ENCODE measurements at regions not wholly inside any gene's neighbourhood (a gene's known extent, or its start where the extent isn't known, plus 50 kb on each side); places are given as distances from the start of the nearest gene placed in this dataset.

- no peak for TF ChIP-seq TAF1 (IDR thresholded peaks at IDR 0.05; ENCODE audit: borderline replicate concordance, insufficient read depth, low read length)
- TF ChIP-seq REST (IDR thresholded peaks at IDR 0.05; ENCODE audit: insufficient read depth in 1 of 2, low read depth in 2 of 2, low read length in 2 of 2) = no peak
- no peak for TF ChIP-seq SIN3A (IDR thresholded peaks at IDR 0.05; ENCODE audit: borderline replicate concordance, insufficient read depth, low read length)
These were observed 1014.3 kb downstream of the CBLN2 start for GRCh38 chr18:71529703-71530303.

Measured in PFSK-1 (cell line).